HG03280 (cell line): ENCODE measurements at regions not wholly inside any gene's neighbourhood (a gene's known extent, or its start where the extent isn't known, plus 50 kb on each side); places are given as distances from the start of the nearest gene placed in this dataset.
"Not testable (repeated sequence)": the region's sequence is repeated elsewhere in the genome, so short reads cannot be mapped to it uniquely, and the experiment has no call there.

Experiments
- ATAC-seq: cut with Tn5 transposase; IDR thresholded peaks from one replicate; pipeline ENCODE4 v1.9.1; 2021; ENCODE audit warnings: mild to moderate bottlenecking, moderate library complexity; ENCODE audit not compliant: unreplicated experiment

- no peak for ATAC-seq
These were observed 87.9 kb upstream of the NPSR1 start for GRCh38 chr7:34569975-34570699.

- no peak for ATAC-seq
These were observed 83.0 kb upstream of the NPSR1 start for GRCh38 chr7:34575006-34575405.

GRCh38 chr7:34577934-34578333 is 80.1 kb upstream of the NPSR1 start:
- ATAC-seq, result not testable (repeated sequence)

- ATAC-seq, result not testable (repeated sequence)
These were observed 76.3 kb upstream of the NPSR1 start for GRCh38 chr7:34581698-34582097.

- no peak for ATAC-seq
These were observed 73.5 kb upstream of the NPSR1 start for GRCh38 chr7:34584526-34584925.

- no peak for ATAC-seq
These were observed 61.1 kb upstream of the NPSR1 start for GRCh38 chr7:34596887-34597286.

GRCh38 chr7:34603711-34604444 is 54.1 kb upstream of the NPSR1 start:
- no peak for ATAC-seq
